ENCODE measurements at regions not wholly inside any gene's neighbourhood (a gene's known extent, or its start where the extent isn't known, plus 50 kb on each side); places are given as distances from the start of the nearest gene placed in this dataset.
A peak's percentile ranks its signal among the peaks of the same experiment; 100 is the strongest.
"Not testable (repeated sequence)": the region's sequence is repeated elsewhere in the genome, so short reads cannot be mapped to it uniquely, and the experiment has no call there.

- no peak for DNase-seq
These were observed 1141.1 kb upstream of the ACO1 start for GRCh38 chr9:31243386-31243785.

DNA sequence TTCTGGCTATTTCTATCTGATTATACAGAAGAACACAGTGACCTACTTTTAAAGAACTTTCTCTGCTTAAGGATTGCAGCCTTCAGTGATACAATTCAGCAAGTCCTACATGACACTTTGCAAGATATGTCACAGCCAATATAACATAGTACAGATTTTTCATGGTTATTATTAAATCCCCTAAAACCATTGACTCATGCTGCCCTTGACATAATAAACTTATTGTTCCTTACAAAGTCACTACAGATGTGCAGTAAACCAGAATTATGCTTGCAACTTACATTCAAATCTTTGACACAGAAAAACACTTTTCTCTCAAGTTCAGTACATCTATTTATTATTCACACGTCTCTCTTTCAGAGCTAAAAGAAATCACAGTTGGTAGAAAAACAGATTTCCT, 1136.3 kb upstream of the ACO1 start:
- DNase-seq = no peak

DNA sequence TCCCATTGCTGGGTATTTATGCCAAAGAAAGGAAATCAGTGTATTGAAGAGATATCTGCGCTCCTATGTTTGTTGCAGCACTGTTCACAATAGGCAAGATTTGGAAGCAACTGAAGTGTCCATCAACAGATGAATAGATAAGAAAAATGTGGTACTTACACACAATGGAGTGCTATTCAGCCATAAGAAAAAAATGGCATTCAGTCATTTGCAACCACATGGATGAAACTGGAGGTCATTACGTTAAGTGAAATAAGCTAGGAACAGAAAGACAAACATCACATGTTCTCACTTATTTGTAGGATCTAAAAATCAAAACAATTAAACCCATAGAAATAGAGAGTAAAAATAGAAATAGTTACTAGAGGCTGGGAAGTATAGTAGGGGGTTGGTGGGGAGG, 1133.1 kb upstream of the ACO1 start:
- DNase-seq = no peak

- DNase-seq = no peak
These were observed 1130.4 kb upstream of the ACO1 start for GRCh38 chr9:31253800-31254762.

DNA sequence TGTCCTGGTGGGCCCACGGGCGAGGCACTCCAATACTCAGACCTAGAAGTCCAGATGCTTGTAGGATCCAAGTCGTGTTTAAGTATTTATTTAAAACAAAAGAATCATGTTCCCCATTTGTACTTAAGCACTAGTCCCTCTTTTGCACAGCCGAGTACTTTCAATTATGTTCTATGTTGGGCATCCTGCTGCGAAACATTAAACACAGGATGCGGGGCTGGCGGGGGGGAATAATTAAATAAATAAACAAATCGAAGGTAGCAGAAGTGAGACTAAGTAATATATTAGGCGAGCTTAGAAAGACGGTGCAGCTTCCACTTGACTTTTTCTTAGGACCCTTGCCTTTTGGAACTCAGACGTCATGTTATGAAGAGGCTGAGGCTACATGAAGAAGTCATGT, 1129.2 kb upstream of the ACO1 start:
- DNase-seq = peak; percentile 77

DNA sequence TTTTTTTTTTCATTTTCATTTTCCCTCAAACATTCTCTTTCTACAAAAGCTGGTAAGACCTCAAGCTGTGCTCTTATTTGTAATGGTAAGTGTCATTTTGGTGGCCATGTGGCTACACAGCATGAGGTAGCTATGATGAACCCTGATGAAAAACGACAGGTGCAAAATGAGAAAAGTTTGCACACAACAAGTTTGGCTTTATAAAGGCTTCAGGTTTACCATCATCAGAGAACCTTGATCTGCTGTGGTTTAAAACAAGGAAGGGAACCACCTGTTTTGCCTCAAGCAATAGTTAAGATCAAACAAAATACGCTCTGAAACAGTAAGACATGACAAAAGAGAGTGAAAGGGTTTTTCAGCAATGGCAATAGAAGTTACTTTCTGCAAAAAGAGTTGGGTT, 1124.6 kb upstream of the ACO1 start:
- peak; percentile 74 for DNase-seq

DNA sequence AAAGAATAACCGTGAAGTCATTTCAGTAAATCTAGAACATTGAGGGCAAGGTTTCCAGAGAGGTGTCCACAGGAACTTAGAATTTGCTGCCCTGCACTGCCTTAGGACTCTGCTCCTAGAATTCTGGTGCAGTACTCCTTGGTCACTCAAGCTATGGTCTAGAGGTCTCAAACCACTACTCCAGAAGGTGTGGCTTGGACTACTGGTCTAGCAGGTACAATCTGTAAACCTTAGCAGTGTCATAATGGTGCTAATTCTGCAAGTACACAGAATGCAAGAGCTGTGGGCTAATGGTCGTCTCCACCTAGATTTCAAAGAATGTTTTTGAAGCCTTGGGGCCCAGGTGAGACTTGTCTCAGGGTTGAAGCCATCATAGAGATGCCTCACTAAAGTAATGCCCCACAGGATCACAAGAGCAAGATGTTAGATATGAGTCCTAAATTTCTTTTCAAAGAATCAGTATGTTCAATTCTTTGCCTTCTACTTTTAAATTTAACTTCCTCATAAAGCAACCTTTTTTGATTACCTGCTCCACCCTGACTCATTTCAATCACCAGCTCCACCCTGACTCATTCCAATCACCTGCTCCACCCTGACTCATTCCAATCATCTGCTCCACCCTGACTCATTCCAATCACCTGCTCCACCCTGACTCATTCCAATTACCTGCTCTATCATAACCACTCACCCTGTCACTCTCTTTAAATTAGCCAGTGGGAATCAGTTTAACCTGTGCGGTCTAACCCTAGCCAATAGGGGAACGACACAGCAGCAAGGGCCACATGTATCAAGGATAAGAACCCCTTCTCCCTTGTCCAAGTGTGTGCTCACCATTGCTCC, 1111.8 kb upstream of the ACO1 start:
- DNase-seq = no peak

DNA sequence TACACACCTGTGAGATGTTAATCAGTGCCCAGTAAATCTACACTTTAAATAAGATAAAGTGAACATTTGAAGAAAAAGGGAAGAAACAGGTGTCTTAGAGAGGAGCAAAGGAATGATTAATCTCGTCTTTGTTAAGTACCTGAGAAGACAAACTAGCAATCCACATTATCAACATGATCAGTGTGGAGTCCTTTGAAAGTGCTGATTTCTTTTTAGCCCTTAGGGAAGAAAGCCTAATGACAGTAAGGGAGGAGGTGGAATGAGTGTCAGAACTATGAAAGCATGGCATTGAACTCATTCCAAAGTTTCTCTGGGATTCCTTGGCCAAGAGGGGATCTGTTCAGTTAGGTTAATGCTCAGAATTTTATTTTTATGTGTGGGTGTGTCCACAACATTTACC, 1109.0 kb upstream of the ACO1 start:
- no peak for DNase-seq

GRCh38 chr9:31290731-31291130, 1093.7 kb upstream of the ACO1 start:
- no peak for DNase-seq

DNA sequence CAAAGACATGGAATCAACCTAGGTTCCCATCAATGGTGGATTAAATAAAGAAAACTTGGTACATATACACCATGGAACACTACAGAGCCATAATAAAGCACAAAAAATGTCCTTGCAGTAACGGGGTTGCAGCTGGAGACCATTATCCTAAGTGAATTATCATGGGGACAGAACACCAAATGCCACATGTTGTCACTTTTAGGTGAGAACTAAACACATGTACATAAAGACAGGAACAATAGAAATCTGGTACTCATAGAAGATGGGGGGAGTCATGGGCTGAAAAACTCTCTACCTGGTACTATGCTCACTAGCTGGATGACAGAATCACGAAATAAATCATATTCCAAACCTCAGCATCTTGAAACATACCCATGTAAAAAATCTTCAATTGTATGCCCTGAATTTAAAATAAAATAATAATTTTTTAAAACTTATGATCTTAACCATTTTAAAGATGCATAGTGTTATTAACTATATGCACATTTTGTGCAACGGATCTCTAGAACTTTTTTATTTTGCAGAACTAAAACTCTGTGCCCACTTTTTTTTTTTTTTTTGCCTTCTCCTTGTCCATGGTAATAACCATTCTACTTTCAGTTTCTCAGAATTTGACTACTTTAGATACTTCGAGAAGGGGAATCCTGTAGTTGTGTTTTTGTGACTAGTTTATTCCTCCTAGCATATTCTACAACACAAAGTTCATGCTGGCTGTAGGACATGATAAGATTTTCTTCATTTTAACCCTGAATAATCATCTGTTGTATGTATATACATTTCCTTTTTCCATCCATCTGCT, 1081.6 kb upstream of the ACO1 start:
- DNase-seq = no peak

- DNase-seq = no peak
These were observed 1079.9 kb upstream of the ACO1 start for GRCh38 chr9:31304576-31304975.

- DNase-seq = no peak
These were observed 1070.2 kb upstream of the ACO1 start for GRCh38 chr9:31314241-31314640.

GRCh38 chr9:31320494-31320893, 1063.9 kb upstream of the ACO1 start:
- no peak for DNase-seq

DNA sequence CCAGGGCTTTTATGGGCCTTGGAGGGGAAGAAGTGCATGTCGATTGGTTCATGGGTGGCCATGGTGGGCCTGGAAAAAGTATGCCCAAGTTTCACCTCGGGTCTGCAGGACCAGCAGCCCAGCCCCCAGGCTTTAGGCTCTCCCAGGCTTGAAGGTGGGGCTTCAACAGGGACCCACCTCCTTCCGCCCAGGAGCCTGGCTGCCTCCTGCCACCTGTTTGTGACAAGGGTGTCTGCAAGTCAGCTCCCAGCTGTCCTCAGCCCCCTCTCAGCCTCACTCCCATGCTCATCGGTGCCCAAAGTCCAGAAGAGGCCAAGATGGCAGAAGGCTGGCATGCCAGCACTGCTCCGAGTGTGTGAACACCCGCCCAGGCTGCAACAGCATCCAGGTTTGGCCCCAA, 1063.2 kb upstream of the ACO1 start:
- DNase-seq = no peak

DNA sequence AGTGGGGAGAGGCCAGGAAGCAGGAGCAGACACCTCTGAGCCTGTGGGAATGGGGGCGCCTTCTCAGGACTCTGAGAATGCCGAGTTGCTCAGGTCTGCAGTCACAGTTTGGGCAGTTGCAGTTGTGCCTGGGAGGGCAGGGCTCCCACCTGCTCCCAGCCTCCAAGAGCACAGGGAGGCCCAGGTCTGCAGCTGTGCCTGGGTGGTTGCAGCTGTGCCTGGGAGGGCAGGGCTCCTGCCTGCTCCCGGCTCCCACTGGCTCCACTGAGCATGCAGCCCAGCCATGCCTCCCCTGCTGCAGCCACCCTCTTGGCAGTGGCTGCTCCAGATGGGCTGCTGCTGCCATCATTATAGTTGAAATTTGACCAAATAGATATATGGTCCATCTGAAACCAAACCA, 1062.8 kb upstream of the ACO1 start:
- DNase-seq = no peak

DNA sequence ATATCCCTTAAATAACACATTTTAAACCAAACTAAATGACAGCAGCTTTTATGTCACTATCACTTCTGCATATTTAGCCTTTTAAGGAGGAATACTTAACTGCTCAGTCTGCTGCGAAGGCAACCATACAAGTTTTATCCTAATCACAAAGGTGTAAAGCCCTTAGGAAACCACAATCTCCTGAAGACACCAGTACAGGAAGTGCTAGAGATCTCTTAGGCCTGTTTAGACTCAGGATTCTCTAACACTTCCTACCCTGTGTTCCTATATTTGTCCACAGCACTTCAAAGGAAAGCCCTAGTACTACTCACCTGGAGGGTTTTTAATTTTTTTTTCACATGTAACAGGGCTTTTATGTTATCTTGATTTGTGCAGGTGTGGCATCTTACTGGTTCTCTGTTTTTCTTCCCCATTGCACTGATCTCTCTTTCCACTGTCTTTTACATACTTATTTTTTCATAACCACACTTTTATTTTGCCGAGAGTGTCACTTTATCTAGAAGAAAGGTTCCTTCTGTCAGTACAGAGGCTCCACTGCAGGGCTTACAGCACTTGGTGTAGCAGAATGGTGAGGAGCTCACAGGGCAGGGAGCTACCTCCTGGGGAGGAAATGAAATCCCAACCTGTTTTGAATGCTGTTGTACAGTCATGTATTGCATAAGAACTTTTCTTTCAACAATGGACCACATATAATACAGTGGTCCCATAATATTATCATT, 1060.6 kb upstream of the ACO1 start:
- no peak for DNase-seq

DNA sequence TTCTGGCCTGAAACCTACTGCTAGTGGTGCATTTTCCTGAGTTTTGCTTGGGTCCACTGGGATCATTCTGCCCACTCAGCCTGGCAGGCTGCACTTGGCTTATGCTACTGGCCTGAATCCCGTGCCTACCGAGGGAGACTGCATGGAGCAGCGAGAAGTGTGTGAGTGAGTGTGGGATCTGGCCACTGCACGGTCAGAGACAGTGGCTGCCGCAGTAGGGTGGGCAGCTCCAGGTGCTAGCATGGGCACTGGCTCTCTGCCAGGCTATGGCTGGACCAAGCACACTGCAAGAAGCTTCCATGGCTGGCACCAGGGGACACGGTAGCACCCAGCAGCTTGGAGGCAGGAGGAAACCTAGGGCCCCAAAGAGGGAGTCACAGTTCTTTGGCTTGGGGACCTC, 1058.7 kb upstream of the ACO1 start:
- no peak for DNase-seq

- DNase-seq = not testable (repeated sequence)
These were observed 1057.6 kb upstream of the ACO1 start for GRCh38 chr9:31326883-31327282.

- DNase-seq = no peak
These were observed 1049.5 kb upstream of the ACO1 start for GRCh38 chr9:31334837-31335528.

GRCh38 chr9:31335529-31336234, 1048.8 kb upstream of the ACO1 start:
- no peak for DNase-seq

DNA sequence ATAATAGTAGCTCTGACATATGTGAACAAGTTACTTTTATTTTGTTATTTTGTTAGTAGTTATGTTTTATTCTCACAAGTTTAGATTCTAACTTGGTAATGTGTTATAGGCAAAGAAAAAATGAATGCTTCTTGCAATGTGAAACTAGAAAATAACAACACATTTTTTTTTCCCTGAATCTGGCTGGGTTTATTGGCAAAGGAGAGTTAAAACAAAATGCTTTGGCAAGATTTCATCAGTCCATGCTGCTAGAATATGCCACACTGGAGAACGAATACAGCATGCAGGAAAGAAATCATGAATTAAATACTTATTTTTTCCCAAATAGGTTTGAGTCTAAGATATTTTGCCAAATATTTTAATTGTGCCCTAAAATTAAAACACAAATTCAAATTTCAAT, 1048.1 kb upstream of the ACO1 start:
- no peak for DNase-seq
